ENCODE measurements at regions not wholly inside any gene's neighbourhood (a gene's known extent, or its start where the extent isn't known, plus 50 kb on each side); places are given as distances from the start of the nearest gene placed in this dataset.

GRCh38 chr15:79632457-79632856 lies 200.3 kb downstream of the MINAR1 start:
- DNase-seq = no peak
- Histone ChIP-seq H3K27ac (no peak overlapping the region), H3K36me3 (ENCODE audit: low read depth, missing control alignments) (no peaks in the 10 kb centered on the region), H3K9me3 (no peaks in the 10 kb centered on the region), H3K27me3 (no peaks in the 10 kb centered on the region), H3K4me3 (no peak overlapping the region), H3K4me1 (no peaks in the 10 kb centered on the region)
- intact Hi-C loops (cut with DNase I; ENCODE audit: low total_unique reads) = no loop called here
- 92% methylated on average over 2 of the region's 2 CpGs for WGBS, 2 donors
- no peak for TF ChIP-seq CTCF (IDR thresholded peaks at IDR 0.05)
- TF ChIP-seq POLR2A (IDR thresholded peaks at IDR 0.05) = no peak

- Histone ChIP-seq H3K4me3 (no peak overlapping the region), H3K36me3 (ENCODE audit: low read depth, missing control alignments) (no peaks in the 10 kb centered on the region), H3K27ac (no peak overlapping the region), H3K4me1 (no peaks in the 10 kb centered on the region), H3K9me3 (no peaks in the 10 kb centered on the region), H3K27me3 (no peaks in the 10 kb centered on the region)
- DNase-seq = no peak
- intact Hi-C loops (cut with DNase I; ENCODE audit: low total_unique reads) = no loop called here
- WGBS, 2 donors = 61 to 80% methylated on average over 3 of the region's 3 CpGs
- no peak for TF ChIP-seq POLR2A (IDR thresholded peaks at IDR 0.05)
- no peak for TF ChIP-seq CTCF (IDR thresholded peaks at IDR 0.05)
Observed at GRCh38 chr15:79635149-79635771, 203.1 kb downstream of the MINAR1 start.

GRCh38 chr15:79635897-79636561 lies 203.9 kb downstream of the MINAR1 start:
- TF ChIP-seq CTCF (IDR thresholded peaks at IDR 0.05) (no peak), POLR2A (IDR thresholded peaks at IDR 0.05) (no peak)
- Histone ChIP-seq H3K4me3 (no peak overlapping the region), H3K27me3 (no peaks in the 10 kb centered on the region), H3K9me3 (no peaks in the 10 kb centered on the region), H3K36me3 (ENCODE audit: low read depth, missing control alignments) (no peaks in the 10 kb centered on the region), H3K27ac (no peak overlapping the region), H3K4me1 (no peaks in the 10 kb centered on the region)
- WGBS, 2 donors = 66 to 68% methylated on average over 3 of the region's 3 CpGs
- DNase-seq = no peak
- intact Hi-C loops (cut with DNase I; ENCODE audit: low total_unique reads) = no loop called here

GRCh38 chr15:79640206-79640605 lies 208.1 kb downstream of the MINAR1 start:
- Histone ChIP-seq H3K9me3 (no peaks in the 10 kb centered on the region), H3K4me3 (no peak overlapping the region), H3K27ac (no peak overlapping the region), H3K27me3 (no peaks in the 10 kb centered on the region), H3K36me3 (ENCODE audit: low read depth, missing control alignments) (no peaks in the 10 kb centered on the region), H3K4me1 (no peaks in the 10 kb centered on the region)
- 74 to 80% methylated on average over 3 of the region's 3 CpGs for WGBS, 2 donors
- DNase-seq = no peak
- TF ChIP-seq CTCF (IDR thresholded peaks at IDR 0.05) (no peak), POLR2A (IDR thresholded peaks at IDR 0.05) (no peak)
- intact Hi-C loops (cut with DNase I; ENCODE audit: low total_unique reads) = no loop called here

- H3K27me3 ChIP-seq = no peaks in the 10 kb centered on the region
- H3K9me3 ChIP-seq = no peaks in the 10 kb centered on the region
- H3K27ac ChIP-seq = no peak overlapping the region
- intact Hi-C loops (cut with DNase I; ENCODE audit: low total_unique reads) = no loop called here
- H3K4me1 ChIP-seq = no peaks in the 10 kb centered on the region
- no peak for TF ChIP-seq POLR2A (IDR thresholded peaks at IDR 0.05)
- TF ChIP-seq CTCF (IDR thresholded peaks at IDR 0.05) = no peak
- DNase-seq = no peak
- H3K4me3 ChIP-seq = no peak overlapping the region
- H3K36me3 ChIP-seq (ENCODE audit: low read depth, missing control alignments) = no peaks in the 10 kb centered on the region
Observed at GRCh38 chr15:79641841-79642240, 209.7 kb downstream of the MINAR1 start.
